ENCODE measurements at regions not wholly inside any gene's neighbourhood (a gene's known extent, or its start where the extent isn't known, plus 50 kb on each side); places are given as distances from the start of the nearest gene placed in this dataset.
A peak's percentile ranks its signal among the peaks of the same experiment; 100 is the strongest.

DNA sequence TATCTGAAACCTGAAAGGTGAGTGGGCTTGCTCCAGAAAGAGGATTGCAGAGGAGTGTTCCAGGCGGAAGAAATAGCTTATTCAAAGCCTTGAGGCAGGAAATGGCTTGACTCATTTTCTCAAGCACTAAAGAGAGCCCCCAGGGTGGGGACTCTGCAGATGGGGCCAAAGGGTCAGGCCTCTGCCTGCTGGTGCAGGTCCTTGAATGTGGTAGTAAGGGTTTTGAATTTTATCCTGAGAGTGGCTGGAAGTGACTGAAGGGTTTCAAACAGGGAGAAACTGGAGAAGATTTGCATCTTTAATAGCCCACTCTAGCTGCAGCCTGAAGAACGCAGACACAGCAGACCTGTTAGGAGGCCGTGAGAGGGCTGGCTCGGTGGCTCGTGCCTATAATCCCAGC is 144.4 kb downstream of the CCT6B start:
- DNase-seq = peak; percentile 68
- WGBS (ENCODE audit: extremely low coverage, insufficient read length, low lambda C conversion rate) = no CpG with 5 or more reads among the region's 5 CpGs
- Histone ChIP-seq H3K79me1 (ENCODE audit: insufficient read depth, low read depth, low read length, poor library complexity, severe bottlenecking) (no peaks in the 10 kb centered on the region), H3K4ac (ENCODE audit: low read depth, low read length) (no peak overlapping the region), H3K4me1 (ENCODE audit: insufficient read depth, low read length) (peaks cover 5% of the 10 kb centered on the region; the same call in 1 of the 2 replicates), H3K9ac (ENCODE audit: extremely low read depth, insufficient read length, low read length) (no peak overlapping the region), H2BK120ac (ENCODE audit: low read depth, low read length, poor library complexity, severe bottlenecking) (no peak overlapping the region), H3K56ac (ENCODE audit: insufficient read length, low read depth, low read length) (no peak overlapping the region), H4K5ac (ENCODE audit: insufficient read length, low read depth, low read length) (no peak overlapping the region), H4K91ac (ENCODE audit: insufficient read length, low read depth, low read length) (no peak overlapping the region), H2BK20ac (ENCODE audit: low read depth, low read length, poor library complexity, severe bottlenecking) (no peak overlapping the region), H3K27me3 (ENCODE audit: insufficient read depth, low read length) (peaks cover 6% of the 10 kb centered on the region; the same call in 1 of the 2 replicates), H2AK5ac (ENCODE audit: insufficient read length, low read length) (no peak overlapping the region), H3K9me3 (ENCODE audit: control insufficient read depth, low read depth, low read length) (no peaks in the 10 kb centered on the region), H3K23ac (ENCODE audit: insufficient read length, low read depth, low read length) (no peak overlapping the region), H2BK5ac (ENCODE audit: insufficient read length, low read length) (no peak overlapping the region), H4K8ac (replicated peaks; ENCODE audit: insufficient read length, low read depth, low read length) (no peak overlapping the region), H3K23me2 (ENCODE audit: insufficient read length, low read depth, low read length, poor library complexity, severe bottlenecking) (no peaks in the 10 kb centered on the region), H3T11ph (ENCODE audit: low read length) (no peak overlapping the region), H3K27ac (ENCODE audit: insufficient read length, low read depth, low read length) (no peak overlapping the region), H2BK12ac (ENCODE audit: insufficient read length, low read depth, low read length) (no peak overlapping the region), H3K18ac (ENCODE audit: insufficient read length, low read depth, low read length) (no peak overlapping the region), H3K79me2 (ENCODE audit: insufficient read depth, low read length) (no peaks in the 10 kb centered on the region), H2BK15ac (ENCODE audit: low read depth, low read length) (no peak overlapping the region), H2AFZ (ENCODE audit: low read length) (no peak overlapping the region), H3K4me2 (ENCODE audit: insufficient read depth, insufficient read length, low read length) (no peak overlapping the region), H3K14ac (ENCODE audit: insufficient read depth, low read length) (no peak overlapping the region), H4K20me1 (ENCODE audit: control insufficient read depth, insufficient read depth, insufficient read length) (no peaks in the 10 kb centered on the region)
- Mint-ChIP-seq H3K27me3 (ENCODE audit: low read depth) (peaks cover 72% of the 10 kb centered on the region), H3K9me3 (no peaks in the 10 kb centered on the region), H3K4me1 (peaks cover 42 to 62% of the 10 kb centered on the region in 2 experiments), H3K4me3 (no peak overlapping the region; a peak in 1 of 5 replicates), H3K36me3 (ENCODE audit: insufficient read depth in 1 of 3, low read depth in 3 of 3) (no peaks in the 10 kb centered on the region), H3K27ac (0 out of 7 replicates have a peak overlapping the region, but pooled peaks of 1 of the 3 experiments have one; percentile 5)
- TF ChIP-seq, protein P1, sequence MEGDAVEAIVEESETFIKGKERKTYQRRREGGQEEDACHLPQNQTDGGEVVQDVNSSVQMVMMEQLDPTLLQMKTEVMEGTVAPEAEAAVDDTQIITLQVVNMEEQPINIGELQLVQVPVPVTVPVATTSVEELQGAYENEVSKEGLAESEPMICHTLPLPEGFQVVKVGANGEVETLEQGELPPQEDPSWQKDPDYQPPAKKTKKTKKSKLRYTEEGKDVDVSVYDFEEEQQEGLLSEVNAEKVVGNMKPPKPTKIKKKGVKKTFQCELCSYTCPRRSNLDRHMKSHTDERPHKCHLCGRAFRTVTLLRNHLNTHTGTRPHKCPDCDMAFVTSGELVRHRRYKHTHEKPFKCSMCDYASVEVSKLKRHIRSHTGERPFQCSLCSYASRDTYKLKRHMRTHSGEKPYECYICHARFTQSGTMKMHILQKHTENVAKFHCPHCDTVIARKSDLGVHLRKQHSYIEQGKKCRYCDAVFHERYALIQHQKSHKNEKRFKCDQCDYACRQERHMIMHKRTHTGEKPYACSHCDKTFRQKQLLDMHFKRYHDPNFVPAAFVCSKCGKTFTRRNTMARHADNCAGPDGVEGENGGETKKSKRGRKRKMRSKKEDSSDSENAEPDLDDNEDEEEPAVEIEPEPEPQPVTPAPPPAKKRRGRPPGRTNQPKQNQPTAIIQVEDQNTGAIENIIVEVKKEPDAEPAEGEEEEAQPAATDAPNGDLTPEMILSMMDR (conservative IDR thresholded peaks at IDR 0.05) = no peak

Data from H9 (cell line).